Spleen (tissue), 11 donors: ENCODE measurements at regions not wholly inside any gene's neighbourhood (a gene's known extent, or its start where the extent isn't known, plus 50 kb on each side); places are given as distances from the start of the nearest gene placed in this dataset.

Source experiments
- DNase-seq: peaks from one replicate; pipeline ENCODE4 v3.0.0-alpha.2; 2020
- H3K27ac ChIP-seq, 8 donors: fragments of 200-600 bp; sonication (generic) in 7 of 8; 1 replicate in 4 of 8; 2 replicates in 4 of 8; pipeline versions ENCODE4 v1.5.0 to v1.8.0; 2016 to 2021; ENCODE audit warnings: inconsistent platforms in 4 of 8, mild to moderate bottlenecking in 4 of 8, moderate library complexity in 1 of 8
- H3K27me3 ChIP-seq, 7 donors: fragments of 200-600 bp; sonication (generic) in 6 of 7; replicated peaks in 1 of 7; 1 replicate in 4 of 7; 2 replicates in 3 of 7; pipeline versions ENCODE4 v1.5.0 to v1.8.0; 2016 to 2021; ENCODE audit warnings: inconsistent platforms in 3 of 7, mild to moderate bottlenecking in 1 of 7
- H3K36me3 ChIP-seq, 6 donors: fragments of 200-600 bp; sonication (generic) in 5 of 6; 1 replicate in 4 of 6; 2 replicates in 2 of 6; pipeline versions ENCODE4 v1.5.0 to v1.8.0; 2016 to 2021; ENCODE audit warnings: inconsistent platforms in 2 of 6
- H3K4me1 ChIP-seq, 6 donors: fragments of 200-600 bp; sonication (generic) in 5 of 6; 1 replicate in 3 of 6; 2 replicates in 3 of 6; pipeline versions ENCODE4 v1.5.0 to v1.8.0; 2016 to 2021; ENCODE audit warnings: inconsistent platforms in 3 of 6
- H3K4me3 ChIP-seq, 8 donors: fragments of 200-600 bp; sonication (generic) in 7 of 8; 1 replicate in 4 of 8; 2 replicates in 4 of 8; pipeline versions ENCODE4 v1.5.0 to v1.8.0; 2016 to 2021; ENCODE audit warnings: inconsistent platforms in 4 of 8, mild to moderate bottlenecking in 4 of 8, moderate library complexity in 2 of 8
- H3K9me3 ChIP-seq, 8 donors: fragments of 200-600 bp; sonication (generic) in 7 of 8; 1 replicate in 4 of 8; 2 replicates in 4 of 8; pipeline versions ENCODE4 v1.5.0 to v1.8.0; 2016 to 2021; ENCODE audit warnings: inconsistent platforms in 4 of 8
- POLR2A ChIP-seq, 3 donors: fragments of 450-650 bp; IDR thresholded peaks; one replicate each; pipeline ENCODE4 v1.5.1; 2017; ENCODE audit warnings: antibody characterized with exemption in 3 of 3, mild to moderate bottlenecking in 1 of 3
- POLR2AphosphoS5 ChIP-seq, 3 donors: sonication (generic); formaldehyde crosslinking; IDR thresholded peaks; one replicate each; pipeline ENCODE4 v1.5.1; 2017; ENCODE audit warnings: antibody characterized with exemption in 3 of 3
- WGBS, 5 donors: extraction: QIAGEN DNeasy Blood & Tissue Kit in 3 of 5; methylation state at CpG; one replicate each; pipeline versions ENCODE4 v1.1.5 to v1.1.7; 2013 to 2018; 5-methylcytosine and 5-hydroxymethylcytosine counted together
- intact Hi-C: fragments of 100-400 bp; cut with DNase I; formaldehyde crosslinking; loops from one replicate; pipeline ENCODE4 v1.15.0; 2023; ENCODE audit warnings: low total_unique reads
- TF ChIP-seq, protein P1 (sequence below), 11 experiments: fragments of 200-600 bp in 7 of 11; fragments of 450-650 bp in 4 of 11; sonication (generic) in 4 of 11; IDR thresholded peaks in 8 of 11; conservative IDR thresholded peaks in 3 of 11; 1 replicate in 7 of 11; 2 replicates in 4 of 11; pipeline versions ENCODE4 v1.4.0 to v1.8.0; 2016 to 2021; ENCODE audit warnings: antibody characterized with exemption in 11 of 11, inconsistent platforms in 4 of 11, mild to moderate bottlenecking in 1 of 11
- donor health status: healthy with polysubstance abuse.
- donor health status: DM: no; HTN: no; CAD: no; lungs with moderate emphysema.
- donor health status: DM: no; HTN: no; CAD: no.
- donor health status: Bipolar disorder and iron deficiency.
- donor health status: healthy.
- donor health status: DM: no; HTN: no; CAD: no.
- donor health status: DM: yes; HTN: yes; CAD: no.

DNA sequence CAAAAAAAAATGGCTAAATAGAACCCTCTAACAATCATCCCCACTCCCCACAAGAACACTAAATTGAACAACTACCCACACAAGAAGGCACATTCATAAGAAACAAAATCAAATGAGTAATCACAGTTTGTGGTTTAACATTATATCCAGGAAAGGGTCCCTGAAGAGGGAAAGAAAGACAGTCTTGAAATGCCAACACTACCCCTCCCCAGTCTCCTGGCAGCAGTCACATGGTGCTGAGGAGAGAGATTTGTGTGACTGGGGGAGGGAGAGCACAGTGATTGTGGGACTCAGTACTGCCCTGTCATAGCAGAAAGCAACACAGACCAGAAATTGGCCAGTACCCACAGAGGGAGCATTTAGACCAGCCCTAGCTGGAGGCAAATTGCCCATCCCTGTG lies 443.7 kb upstream of the BTBD3 start:
- no peak overlapping the region for H3K27ac ChIP-seq
- no peak for DNase-seq
- intact Hi-C loops = no loop called here
- TF ChIP-seq, protein P1, sequence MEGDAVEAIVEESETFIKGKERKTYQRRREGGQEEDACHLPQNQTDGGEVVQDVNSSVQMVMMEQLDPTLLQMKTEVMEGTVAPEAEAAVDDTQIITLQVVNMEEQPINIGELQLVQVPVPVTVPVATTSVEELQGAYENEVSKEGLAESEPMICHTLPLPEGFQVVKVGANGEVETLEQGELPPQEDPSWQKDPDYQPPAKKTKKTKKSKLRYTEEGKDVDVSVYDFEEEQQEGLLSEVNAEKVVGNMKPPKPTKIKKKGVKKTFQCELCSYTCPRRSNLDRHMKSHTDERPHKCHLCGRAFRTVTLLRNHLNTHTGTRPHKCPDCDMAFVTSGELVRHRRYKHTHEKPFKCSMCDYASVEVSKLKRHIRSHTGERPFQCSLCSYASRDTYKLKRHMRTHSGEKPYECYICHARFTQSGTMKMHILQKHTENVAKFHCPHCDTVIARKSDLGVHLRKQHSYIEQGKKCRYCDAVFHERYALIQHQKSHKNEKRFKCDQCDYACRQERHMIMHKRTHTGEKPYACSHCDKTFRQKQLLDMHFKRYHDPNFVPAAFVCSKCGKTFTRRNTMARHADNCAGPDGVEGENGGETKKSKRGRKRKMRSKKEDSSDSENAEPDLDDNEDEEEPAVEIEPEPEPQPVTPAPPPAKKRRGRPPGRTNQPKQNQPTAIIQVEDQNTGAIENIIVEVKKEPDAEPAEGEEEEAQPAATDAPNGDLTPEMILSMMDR (IDR thresholded peaks at IDR 0.05 in 8 of 11, conservative IDR thresholded peaks at IDR 0.05 in 3 of 11) = no peak
- TF ChIP-seq POLR2A (IDR thresholded peaks at IDR 0.05) = no peak
- no peak for TF ChIP-seq POLR2AphosphoS5 (IDR thresholded peaks at IDR 0.05)
- no peaks in the 10 kb centered on the region for H3K27me3 ChIP-seq
- H3K36me3 ChIP-seq = no peaks in the 10 kb centered on the region
- peaks cover 0 to 14% (median 5%) of the 10 kb centered on the region in 8 donors for H3K9me3 ChIP-seq
- H3K4me1 ChIP-seq = no peaks in the 10 kb centered on the region
- H3K4me3 ChIP-seq = no peak overlapping the region

DNA sequence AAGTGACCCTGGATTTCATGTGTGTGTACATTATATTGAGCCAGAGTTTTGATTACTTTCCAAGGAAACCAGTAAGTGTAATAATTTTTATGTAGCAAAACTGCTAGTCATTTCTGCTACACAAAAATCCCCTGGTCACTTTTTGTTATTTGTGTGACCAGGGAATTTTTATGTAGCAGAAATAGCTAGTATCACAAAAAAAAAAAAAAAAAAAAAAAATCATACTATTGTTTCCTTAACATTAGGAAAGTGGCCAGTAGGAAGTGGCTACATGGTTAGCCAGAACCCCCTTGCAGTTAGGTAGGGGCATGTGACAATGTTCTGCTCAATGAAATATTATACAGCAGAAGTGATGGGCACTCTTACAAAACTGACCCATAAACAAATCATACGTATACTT lies 434.0 kb upstream of the BTBD3 start:
- no peaks in the 10 kb centered on the region for H3K36me3 ChIP-seq
- intact Hi-C loops = no loop called here
- TF ChIP-seq POLR2A (IDR thresholded peaks at IDR 0.05) (no peak), POLR2AphosphoS5 (IDR thresholded peaks at IDR 0.05) (no peak)
- TF ChIP-seq, protein P1 (IDR thresholded peaks at IDR 0.05 in 8 of 11, conservative IDR thresholded peaks at IDR 0.05 in 3 of 11) = no peak
- H3K4me3 ChIP-seq = no peak overlapping the region
- no peak overlapping the region for H3K27ac ChIP-seq
- peaks cover 0 to 6% (median 0%) of the 10 kb centered on the region in 8 donors for H3K9me3 ChIP-seq
- no peaks in the 10 kb centered on the region for H3K4me1 ChIP-seq
- 88 to 96% (median 91%) methylated on average over 1 of the region's 1 CpG for WGBS, 5 donors
- no peaks in the 10 kb centered on the region for H3K27me3 ChIP-seq
- DNase-seq = no peak

DNA sequence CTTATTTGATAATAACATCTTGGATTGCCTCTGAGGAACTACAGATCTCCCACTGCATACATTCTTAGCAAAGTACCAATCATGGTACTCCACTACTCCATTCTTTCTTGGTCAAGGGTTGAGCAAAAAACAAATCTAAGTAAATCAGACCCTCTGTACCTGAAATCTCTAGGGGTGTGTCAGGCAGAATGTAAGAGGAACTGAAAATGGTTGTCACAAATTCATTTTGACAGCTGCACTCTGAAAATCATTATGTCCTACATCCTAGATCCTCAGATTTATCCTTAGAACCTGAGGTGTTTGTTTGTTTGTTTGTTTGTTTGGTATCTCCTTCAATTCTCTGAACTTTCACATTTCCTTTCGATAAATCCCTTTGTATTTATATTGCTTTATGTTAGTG lies 433.2 kb upstream of the BTBD3 start:
- Histone ChIP-seq H3K9me3 (no peaks in the 10 kb centered on the region), H3K27ac (no peak overlapping the region), H3K4me3 (no peak overlapping the region), H3K4me1 (no peaks in the 10 kb centered on the region), H3K36me3 (no peaks in the 10 kb centered on the region), H3K27me3 (no peaks in the 10 kb centered on the region)
- intact Hi-C loops = no loop called here
- DNase-seq = no peak
- TF ChIP-seq POLR2A (IDR thresholded peaks at IDR 0.05) = no peak
- TF ChIP-seq, protein P1 (IDR thresholded peaks at IDR 0.05 in 8 of 11, conservative IDR thresholded peaks at IDR 0.05 in 3 of 11) = no peak
- TF ChIP-seq POLR2AphosphoS5 (IDR thresholded peaks at IDR 0.05) = no peak
- 87 to 98% (median 93%) methylated on average over 1 of the region's 1 CpG for WGBS, 5 donors

DNA sequence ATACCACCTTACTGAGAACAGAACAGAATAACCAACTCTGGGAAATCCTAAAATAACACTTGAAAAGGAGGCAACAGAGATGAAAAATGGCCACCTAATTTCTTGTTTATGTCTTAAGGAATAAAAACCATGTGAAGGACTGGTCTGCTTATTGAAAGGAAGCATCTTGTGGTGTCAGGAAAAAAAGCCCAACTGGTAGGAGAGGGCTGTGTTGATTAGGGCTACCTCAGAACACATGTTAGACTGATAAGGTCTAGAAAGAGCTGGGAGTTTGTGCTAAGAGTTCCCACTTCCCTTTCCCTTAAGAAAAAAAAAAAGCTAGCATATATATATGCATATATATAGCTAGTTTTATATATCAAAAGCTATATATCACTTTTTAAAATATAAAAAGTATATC lies 425.3 kb upstream of the BTBD3 start:
- no peak overlapping the region for H3K27ac ChIP-seq
- no peaks in the 10 kb centered on the region for H3K36me3 ChIP-seq
- no peaks in the 10 kb centered on the region for H3K9me3 ChIP-seq
- no peaks in the 10 kb centered on the region for H3K4me1 ChIP-seq
- no peak overlapping the region for H3K4me3 ChIP-seq
- intact Hi-C loops = no loop called here
- no peaks in the 10 kb centered on the region for H3K27me3 ChIP-seq
- no peak for DNase-seq
- TF ChIP-seq POLR2A (IDR thresholded peaks at IDR 0.05) (no peak), POLR2AphosphoS5 (IDR thresholded peaks at IDR 0.05) (no peak)
- TF ChIP-seq, protein P1 (IDR thresholded peaks at IDR 0.05 in 8 of 11, conservative IDR thresholded peaks at IDR 0.05 in 3 of 11) = no peak
